ENCODE measurements at regions not wholly inside any gene's neighbourhood (a gene's known extent, or its start where the extent isn't known, plus 50 kb on each side); places are given as distances from the start of the nearest gene placed in this dataset.

GRCh38 chr20:6700563-6701329 lies 66.7 kb upstream of the BMP2 start:
- Histone ChIP-seq H3K36me3 (ENCODE audit: control insufficient read depth in 4 of 4, insufficient read depth in 4 of 4, low read length in 4 of 4) (no peaks in the 10 kb centered on the region), H3K27ac (ENCODE audit: low read depth in 1 of 2, low read length in 1 of 2) (peak overlapping the region in 1 of 2 donors; percentile 52), H3K27me3 (ENCODE audit: control insufficient read depth in 3 of 3, insufficient read depth in 3 of 3, low read length in 2 of 3) (no peaks in the 10 kb centered on the region), H3K9ac (ENCODE audit: insufficient read depth in 1 of 2, low read length in 2 of 2) (no peak overlapping the region), H3K4me1 (ENCODE audit: control insufficient read depth in 5 of 5, insufficient read depth in 5 of 5, low read length in 5 of 5) (peaks cover 0 to 9% (median 1%) of the 10 kb centered on the region in 5 donors), H3K4me3 (no peak overlapping the region), H3K9me3 (ENCODE audit: control insufficient read depth in 4 of 4, insufficient read depth in 3 of 4, low read length in 3 of 4) (no peaks in the 10 kb centered on the region)
- 23 to 43% methylated on average over 11 of the region's 11 CpGs for WGBS, 2 donors
- ATAC-seq (ENCODE audit: insufficient read depth, low FRiP score) (no peak), DNase-seq (peak in 2 of 3 donors; percentile 34 to 57)
- TF ChIP-seq CTCF (IDR thresholded peaks at IDR 0.05; ENCODE audit: control extremely low read depth, extremely low read depth) = no peak

GRCh38 chr20:6699921-6700562 lies 67.4 kb upstream of the BMP2 start:
- no peak for TF ChIP-seq CTCF (IDR thresholded peaks at IDR 0.05; ENCODE audit: control extremely low read depth, extremely low read depth)
- Histone ChIP-seq H3K27ac (ENCODE audit: low read depth in 1 of 2, low read length in 1 of 2) (no peak overlapping the region), H3K9me3 (ENCODE audit: control insufficient read depth in 4 of 4, insufficient read depth in 3 of 4, low read length in 3 of 4) (no peaks in the 10 kb centered on the region), H3K36me3 (ENCODE audit: control insufficient read depth in 4 of 4, insufficient read depth in 4 of 4, low read length in 4 of 4) (no peaks in the 10 kb centered on the region), H3K4me1 (ENCODE audit: control insufficient read depth in 5 of 5, insufficient read depth in 5 of 5, low read length in 5 of 5) (peaks cover 0 to 9% (median 1%) of the 10 kb centered on the region in 5 donors), H3K27me3 (ENCODE audit: control insufficient read depth in 3 of 3, insufficient read depth in 3 of 3, low read length in 2 of 3) (no peaks in the 10 kb centered on the region), H3K4me3 (no peak overlapping the region), H3K9ac (ENCODE audit: insufficient read depth in 1 of 2, low read length in 2 of 2) (no peak overlapping the region)
- ATAC-seq (ENCODE audit: insufficient read depth, low FRiP score) = no peak
- DNase-seq = no peak
- 57 to 62% methylated on average over 3 of the region's 3 CpGs for WGBS, 2 donors

GRCh38 chr20:6698723-6699122 lies 68.8 kb upstream of the BMP2 start:
- H3K9ac ChIP-seq (ENCODE audit: insufficient read depth in 1 of 2, low read length in 2 of 2) = no peak overlapping the region
- ATAC-seq (ENCODE audit: insufficient read depth, low FRiP score) = no peak
- H3K27me3 ChIP-seq (ENCODE audit: control insufficient read depth in 3 of 3, insufficient read depth in 3 of 3, low read length in 2 of 3) = no peaks in the 10 kb centered on the region
- no peaks in the 10 kb centered on the region for H3K36me3 ChIP-seq (ENCODE audit: control insufficient read depth in 4 of 4, insufficient read depth in 4 of 4, low read length in 4 of 4)
- no peaks in the 10 kb centered on the region for H3K9me3 ChIP-seq (ENCODE audit: control insufficient read depth in 4 of 4, insufficient read depth in 3 of 4, low read length in 3 of 4)
- peaks cover 0 to 9% (median 1%) of the 10 kb centered on the region in 5 donors for H3K4me1 ChIP-seq (ENCODE audit: control insufficient read depth in 5 of 5, insufficient read depth in 5 of 5, low read length in 5 of 5)
- no peak overlapping the region for H3K27ac ChIP-seq (ENCODE audit: low read depth in 1 of 2, low read length in 1 of 2)
- TF ChIP-seq CTCF (IDR thresholded peaks at IDR 0.05; ENCODE audit: control extremely low read depth, extremely low read depth) = no peak
- H3K4me3 ChIP-seq = no peak overlapping the region
- DNase-seq = peak in 1 of 3 donors; percentile 27
- 89 to 91% methylated on average over 4 of the region's 4 CpGs for WGBS, 2 donors
